ENCODE measurements at regions not wholly inside any gene's neighbourhood (a gene's known extent, or its start where the extent isn't known, plus 50 kb on each side); places are given as distances from the start of the nearest gene placed in this dataset.

GRCh38 chr12:5318874-5319273 lies 113.0 kb upstream of the NTF3 start (continued):
- no peak for TF ChIP-seq ESRRA (IDR thresholded peaks at IDR 0.05; ENCODE audit: low read length)
- no peak for TF ChIP-seq ZBTB33 (IDR thresholded peaks at IDR 0.05)
- TF ChIP-seq USF2 (IDR thresholded peaks at IDR 0.05; ENCODE audit: borderline replicate concordance, low read depth, low read length): no peak
- TF ChIP-seq RELA (IDR thresholded peaks at IDR 0.05; ENCODE audit: borderline replicate concordance, partially characterized antibody): no peak

- DNase-seq (ENCODE audit: low read depth, low spot score) (no peak), ATAC-seq (no peak), FAIRE-seq (no peak)
- BruUV-seq (replicated peaks): no TSS peak
- no peaks in the 10 kb centered on the region for H3K4me1 ChIP-seq (ENCODE audit: control insufficient read depth, insufficient read depth, low read length)
- no peaks in the 10 kb centered on the region for H3K36me3 ChIP-seq (ENCODE audit: control insufficient read depth in 2 of 2, insufficient read depth in 2 of 2, low read length in 1 of 2)
- no peaks in the 10 kb centered on the region for H3K79me2 ChIP-seq (ENCODE audit: control insufficient read depth, insufficient read depth, low read length)
- no peak overlapping the region for H3K4me3 ChIP-seq
- no peak overlapping the region for H3K27ac ChIP-seq (ENCODE audit: control insufficient read depth, insufficient read depth)
- 34% methylated on average over 7 of the region's 7 CpGs for WGBS (ENCODE audit: insufficient coverage, insufficient replicate concordance, low lambda C conversion rate, missing lambda C conversion rate)
- RAD21 ChIA-PET (ENCODE audit: unreplicated experiment): no interaction called here
- CTCF ChIA-PET: no interaction called here
- intact Hi-C loops (cut with micrococcal nuclease; ENCODE audit: unreplicated experiment) (no loop called here), in situ Hi-C loops (cut with MboI) (no loop called here)
- H3K9ac ChIP-seq (ENCODE audit: control insufficient read depth, insufficient read depth, low read length): no peak overlapping the region
- POLR2A ChIA-PET: no interaction called here
- SMC1A ChIA-PET (ENCODE audit: uncharacterized antibody, unreplicated experiment): no interaction called here
- no peaks in the 10 kb centered on the region for H4K20me1 ChIP-seq (ENCODE audit: control insufficient read depth, insufficient read depth)
- H3K9me3 ChIP-seq (replicated peaks; ENCODE audit: control insufficient read depth, insufficient read depth, low read length): no peaks in the 10 kb centered on the region
- H3K4me2 ChIP-seq (ENCODE audit: control insufficient read depth, insufficient read depth): no peak overlapping the region
- H3K27me3 ChIP-seq (replicated peaks in 1 of 2; ENCODE audit: control insufficient read depth in 2 of 2, insufficient read depth in 2 of 2, low read length in 1 of 2): no peaks in the 10 kb centered on the region
- H2AFZ ChIP-seq (ENCODE audit: control insufficient read depth, low read depth, low read length): no peak overlapping the region
- TF ChIP-seq TCF7 (IDR thresholded peaks at IDR 0.05; ENCODE audit: borderline replicate concordance): no peak
- TF ChIP-seq BHLHE40 (IDR thresholded peaks at IDR 0.05; ENCODE audit: borderline replicate concordance in 1 of 2, low read depth in 2 of 2, low read length in 1 of 2): no peak
- TF ChIP-seq PBX3 (IDR thresholded peaks at IDR 0.05; ENCODE audit: insufficient replicate concordance, low read depth, low read length): no peak
- TF ChIP-seq BMI1 (IDR thresholded peaks at IDR 0.05; ENCODE audit: borderline replicate concordance): no peak
- no peak for TF ChIP-seq ATF2 (IDR thresholded peaks at IDR 0.05; ENCODE audit: low read length)
- TF ChIP-seq NR2C1 (IDR thresholded peaks at IDR 0.05): no peak
- no peak for TF ChIP-seq IRF3 (IDR thresholded peaks at IDR 0.05)
- no peak for TF ChIP-seq SMARCA5 (IDR thresholded peaks at IDR 0.05)
- no peak for TF ChIP-seq TAF1 (IDR thresholded peaks at IDR 0.05; ENCODE audit: borderline replicate concordance, low read depth, low read length)
- TF ChIP-seq IKZF1 (conservative IDR thresholded peaks at IDR 0.05): no peak
- no peak for TF ChIP-seq YY1 (IDR thresholded peaks at IDR 0.05; ENCODE audit: low read depth, low read length)
Observed at GRCh38 chr12:5328669-5329517, 103.0 kb upstream of the NTF3 start.

Data from GM12878 (cell line).